MM.1S (cell line): ENCODE measurements at regions not wholly inside any gene's neighbourhood (a gene's known extent, or its start where the extent isn't known, plus 50 kb on each side); places are given as distances from the start of the nearest gene placed in this dataset.

Source experiments
- EZH2 ChIP-seq: fragments of 300-600 bp; sonication (generic); optimal IDR thresholded peaks from 2 replicates; pipeline ENCODE3; 2017; ENCODE audit warnings: low read depth, mild to moderate bottlenecking, antibody characterized with exemption, low read length, mixed read lengths
- EZH2phosphoT487 ChIP-seq: fragments of 300-600 bp; sonication (generic); IDR thresholded peaks from 2 replicates; pipeline ENCODE4 v1.6.1; 2018; ENCODE audit warnings: antibody characterized with exemption, low read length
- TF ChIP-seq, protein P1 (sequence below): fragments of 300-600 bp; sonication (generic); IDR thresholded peaks from 2 replicates; pipeline ENCODE4 v1.5.1; 2016; ENCODE audit warnings: antibody characterized with exemption, low read length, mixed read lengths

DNA sequence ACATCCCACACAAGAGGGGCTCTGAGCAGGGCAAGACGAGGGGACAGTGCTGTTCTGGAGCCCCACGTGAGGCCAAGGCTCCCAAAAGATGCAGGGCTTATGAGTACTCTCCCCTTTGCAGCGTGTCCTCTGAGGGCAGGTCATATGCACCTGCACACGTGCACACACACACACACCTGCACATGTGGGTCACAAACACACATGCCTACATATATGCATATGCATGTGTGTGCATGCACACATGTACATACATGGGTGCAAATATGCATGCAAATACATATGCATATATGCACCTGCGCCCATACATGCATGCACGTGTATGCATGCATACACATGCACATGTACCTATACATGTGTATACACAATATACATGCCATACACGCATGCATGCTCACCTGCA is 197.9 kb downstream of the NPHP4 start:
- TF ChIP-seq, protein P1, sequence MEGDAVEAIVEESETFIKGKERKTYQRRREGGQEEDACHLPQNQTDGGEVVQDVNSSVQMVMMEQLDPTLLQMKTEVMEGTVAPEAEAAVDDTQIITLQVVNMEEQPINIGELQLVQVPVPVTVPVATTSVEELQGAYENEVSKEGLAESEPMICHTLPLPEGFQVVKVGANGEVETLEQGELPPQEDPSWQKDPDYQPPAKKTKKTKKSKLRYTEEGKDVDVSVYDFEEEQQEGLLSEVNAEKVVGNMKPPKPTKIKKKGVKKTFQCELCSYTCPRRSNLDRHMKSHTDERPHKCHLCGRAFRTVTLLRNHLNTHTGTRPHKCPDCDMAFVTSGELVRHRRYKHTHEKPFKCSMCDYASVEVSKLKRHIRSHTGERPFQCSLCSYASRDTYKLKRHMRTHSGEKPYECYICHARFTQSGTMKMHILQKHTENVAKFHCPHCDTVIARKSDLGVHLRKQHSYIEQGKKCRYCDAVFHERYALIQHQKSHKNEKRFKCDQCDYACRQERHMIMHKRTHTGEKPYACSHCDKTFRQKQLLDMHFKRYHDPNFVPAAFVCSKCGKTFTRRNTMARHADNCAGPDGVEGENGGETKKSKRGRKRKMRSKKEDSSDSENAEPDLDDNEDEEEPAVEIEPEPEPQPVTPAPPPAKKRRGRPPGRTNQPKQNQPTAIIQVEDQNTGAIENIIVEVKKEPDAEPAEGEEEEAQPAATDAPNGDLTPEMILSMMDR = no peak
- no peak for TF ChIP-seq EZH2
- no peak for TF ChIP-seq EZH2phosphoT487
